HEK293 (cell line): ENCODE measurements at regions not wholly inside any gene's neighbourhood (a gene's known extent, or its start where the extent isn't known, plus 50 kb on each side); places are given as distances from the start of the nearest gene placed in this dataset.

ENCODE experiments used
- RBAK ChIP-seq: fragments of 450-650 bp; formaldehyde crosslinking; IDR thresholded peaks from 2 replicates; pipeline ENCODE4 v1.5.1; 2016; ENCODE audit warnings: missing biosample characterization, missing genetic modification characterization
- ZBTB20 ChIP-seq: fragments of 450-650 bp; formaldehyde crosslinking; IDR thresholded peaks from 2 replicates; pipeline ENCODE4 v1.5.1; 2016; ENCODE audit warnings: missing biosample characterization, missing genetic modification characterization
- ZNF10 ChIP-seq: fragments of 450-650 bp; formaldehyde crosslinking; IDR thresholded peaks from 2 replicates; pipeline ENCODE4 v1.5.1; 2017; ENCODE audit warnings: missing biosample characterization, missing genetic modification characterization
- ZNF112 ChIP-seq: fragments of 450-650 bp; formaldehyde crosslinking; IDR thresholded peaks from 2 replicates; pipeline ENCODE4 v1.5.0; 2017; ENCODE audit warnings: missing biosample characterization, missing genetic modification characterization
- ZNF140 ChIP-seq: fragments of 450-650 bp; formaldehyde crosslinking; IDR thresholded peaks from 2 replicates; pipeline ENCODE4 v1.5.1; 2016; ENCODE audit warnings: missing biosample characterization, missing genetic modification characterization
- ZNF23 ChIP-seq: fragments of 450-650 bp; formaldehyde crosslinking; IDR thresholded peaks from 2 replicates; pipeline ENCODE4 v1.5.1; 2016; ENCODE audit warnings: missing biosample characterization, missing genetic modification characterization, borderline replicate concordance
- ZNF266 ChIP-seq: fragments of 450-650 bp; formaldehyde crosslinking; IDR thresholded peaks from 2 replicates; pipeline ENCODE4 v1.5.1; 2016; ENCODE audit warnings: missing biosample characterization, missing genetic modification characterization, low read depth
- ZNF600 ChIP-seq: fragments of 450-650 bp; formaldehyde crosslinking; IDR thresholded peaks from 2 replicates; pipeline ENCODE4 v1.5.1; 2016; ENCODE audit warnings: missing biosample characterization, missing genetic modification characterization
- TF ChIP-seq, protein P1 (sequence below): fragments of 450-650 bp; formaldehyde crosslinking; IDR thresholded peaks from 2 replicates; pipeline ENCODE4 v1.5.1; 2016; ENCODE audit warnings: missing biosample characterization, missing genetic modification characterization
- TF ChIP-seq, protein P2 (sequence below): fragments of 450-650 bp; formaldehyde crosslinking; IDR thresholded peaks from 2 replicates; pipeline ENCODE4 v1.5.1; 2016; ENCODE audit warnings: missing biosample characterization, missing genetic modification characterization
- TF ChIP-seq, protein P3 (sequence below): fragments of 450-650 bp; formaldehyde crosslinking; IDR thresholded peaks from 2 replicates; pipeline ENCODE4 v1.5.1; 2016; ENCODE audit warnings: missing biosample characterization, missing genetic modification characterization
- TF ChIP-seq, protein P4 (sequence below): fragments of 450-650 bp; formaldehyde crosslinking; IDR thresholded peaks from 2 replicates; pipeline ENCODE4 v1.5.1; 2016; ENCODE audit warnings: missing biosample characterization, missing genetic modification characterization
- TF ChIP-seq, protein P5 (sequence below): fragments of 450-650 bp; formaldehyde crosslinking; optimal IDR thresholded peaks from 2 replicates; pipeline ENCODE3; 2016; ENCODE audit warnings: missing biosample characterization, mild to moderate bottlenecking, missing genetic modification characterization

DNA sequence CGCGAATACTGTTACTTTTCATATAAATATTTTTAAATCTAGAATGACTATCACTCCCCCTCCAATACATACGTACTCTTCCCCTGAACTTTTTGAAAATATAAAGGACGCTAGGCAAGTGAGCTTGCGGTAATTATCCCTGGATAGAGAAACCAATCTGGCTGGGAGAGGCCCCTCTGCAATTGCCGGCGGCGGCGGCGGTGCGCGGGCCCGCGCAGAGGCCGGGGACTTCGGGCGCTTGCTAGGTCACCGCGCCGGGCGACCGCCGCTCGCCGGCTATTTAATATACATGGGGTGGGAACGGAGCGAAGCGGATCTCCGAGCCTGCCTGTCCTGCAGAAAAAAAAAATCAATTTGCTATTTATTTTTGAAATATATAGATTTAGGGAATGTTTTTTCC lies 416.3 kb upstream of the ESRRG start:
- TF ChIP-seq, protein P1, sequence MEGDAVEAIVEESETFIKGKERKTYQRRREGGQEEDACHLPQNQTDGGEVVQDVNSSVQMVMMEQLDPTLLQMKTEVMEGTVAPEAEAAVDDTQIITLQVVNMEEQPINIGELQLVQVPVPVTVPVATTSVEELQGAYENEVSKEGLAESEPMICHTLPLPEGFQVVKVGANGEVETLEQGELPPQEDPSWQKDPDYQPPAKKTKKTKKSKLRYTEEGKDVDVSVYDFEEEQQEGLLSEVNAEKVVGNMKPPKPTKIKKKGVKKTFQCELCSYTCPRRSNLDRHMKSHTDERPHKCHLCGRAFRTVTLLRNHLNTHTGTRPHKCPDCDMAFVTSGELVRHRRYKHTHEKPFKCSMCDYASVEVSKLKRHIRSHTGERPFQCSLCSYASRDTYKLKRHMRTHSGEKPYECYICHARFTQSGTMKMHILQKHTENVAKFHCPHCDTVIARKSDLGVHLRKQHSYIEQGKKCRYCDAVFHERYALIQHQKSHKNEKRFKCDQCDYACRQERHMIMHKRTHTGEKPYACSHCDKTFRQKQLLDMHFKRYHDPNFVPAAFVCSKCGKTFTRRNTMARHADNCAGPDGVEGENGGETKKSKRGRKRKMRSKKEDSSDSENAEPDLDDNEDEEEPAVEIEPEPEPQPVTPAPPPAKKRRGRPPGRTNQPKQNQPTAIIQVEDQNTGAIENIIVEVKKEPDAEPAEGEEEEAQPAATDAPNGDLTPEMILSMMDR: no peak
- TF ChIP-seq ZNF266 (tag by site-specific recombination) (no peak), ZBTB20 (no peak), ZNF23 (no peak), ZNF600 (no peak), ZNF10 (tag by site-specific recombination) (no peak), ZNF112 (tag by site-specific recombination) (no peak), RBAK (no peak), ZNF140 (no peak)
- TF ChIP-seq, protein P2, sequence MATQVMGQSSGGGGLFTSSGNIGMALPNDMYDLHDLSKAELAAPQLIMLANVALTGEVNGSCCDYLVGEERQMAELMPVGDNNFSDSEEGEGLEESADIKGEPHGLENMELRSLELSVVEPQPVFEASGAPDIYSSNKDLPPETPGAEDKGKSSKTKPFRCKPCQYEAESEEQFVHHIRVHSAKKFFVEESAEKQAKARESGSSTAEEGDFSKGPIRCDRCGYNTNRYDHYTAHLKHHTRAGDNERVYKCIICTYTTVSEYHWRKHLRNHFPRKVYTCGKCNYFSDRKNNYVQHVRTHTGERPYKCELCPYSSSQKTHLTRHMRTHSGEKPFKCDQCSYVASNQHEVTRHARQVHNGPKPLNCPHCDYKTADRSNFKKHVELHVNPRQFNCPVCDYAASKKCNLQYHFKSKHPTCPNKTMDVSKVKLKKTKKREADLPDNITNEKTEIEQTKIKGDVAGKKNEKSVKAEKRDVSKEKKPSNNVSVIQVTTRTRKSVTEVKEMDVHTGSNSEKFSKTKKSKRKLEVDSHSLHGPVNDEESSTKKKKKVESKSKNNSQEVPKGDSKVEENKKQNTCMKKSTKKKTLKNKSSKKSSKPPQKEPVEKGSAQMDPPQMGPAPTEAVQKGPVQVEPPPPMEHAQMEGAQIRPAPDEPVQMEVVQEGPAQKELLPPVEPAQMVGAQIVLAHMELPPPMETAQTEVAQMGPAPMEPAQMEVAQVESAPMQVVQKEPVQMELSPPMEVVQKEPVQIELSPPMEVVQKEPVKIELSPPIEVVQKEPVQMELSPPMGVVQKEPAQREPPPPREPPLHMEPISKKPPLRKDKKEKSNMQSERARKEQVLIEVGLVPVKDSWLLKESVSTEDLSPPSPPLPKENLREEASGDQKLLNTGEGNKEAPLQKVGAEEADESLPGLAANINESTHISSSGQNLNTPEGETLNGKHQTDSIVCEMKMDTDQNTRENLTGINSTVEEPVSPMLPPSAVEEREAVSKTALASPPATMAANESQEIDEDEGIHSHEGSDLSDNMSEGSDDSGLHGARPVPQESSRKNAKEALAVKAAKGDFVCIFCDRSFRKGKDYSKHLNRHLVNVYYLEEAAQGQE: no peak
- TF ChIP-seq, protein P3, sequence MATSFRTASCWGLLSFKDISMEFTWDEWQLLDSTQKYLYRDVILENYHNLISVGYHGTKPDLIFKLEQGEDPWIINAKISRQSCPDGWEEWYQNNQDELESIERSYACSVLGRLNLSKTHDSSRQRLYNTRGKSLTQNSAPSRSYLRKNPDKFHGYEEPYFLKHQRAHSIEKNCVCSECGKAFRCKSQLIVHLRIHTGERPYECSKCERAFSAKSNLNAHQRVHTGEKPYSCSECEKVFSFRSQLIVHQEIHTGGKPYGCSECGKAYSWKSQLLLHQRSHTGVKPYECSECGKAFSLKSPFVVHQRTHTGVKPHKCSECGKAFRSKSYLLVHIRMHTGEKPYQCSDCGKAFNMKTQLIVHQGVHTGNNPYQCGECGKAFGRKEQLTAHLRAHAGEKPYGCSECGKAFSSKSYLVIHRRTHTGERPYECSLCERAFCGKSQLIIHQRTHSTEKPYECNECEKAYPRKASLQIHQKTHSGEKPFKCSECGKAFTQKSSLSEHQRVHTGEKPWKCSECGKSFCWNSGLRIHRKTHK (tag by site-specific recombination): no peak
- TF ChIP-seq, protein P4, sequence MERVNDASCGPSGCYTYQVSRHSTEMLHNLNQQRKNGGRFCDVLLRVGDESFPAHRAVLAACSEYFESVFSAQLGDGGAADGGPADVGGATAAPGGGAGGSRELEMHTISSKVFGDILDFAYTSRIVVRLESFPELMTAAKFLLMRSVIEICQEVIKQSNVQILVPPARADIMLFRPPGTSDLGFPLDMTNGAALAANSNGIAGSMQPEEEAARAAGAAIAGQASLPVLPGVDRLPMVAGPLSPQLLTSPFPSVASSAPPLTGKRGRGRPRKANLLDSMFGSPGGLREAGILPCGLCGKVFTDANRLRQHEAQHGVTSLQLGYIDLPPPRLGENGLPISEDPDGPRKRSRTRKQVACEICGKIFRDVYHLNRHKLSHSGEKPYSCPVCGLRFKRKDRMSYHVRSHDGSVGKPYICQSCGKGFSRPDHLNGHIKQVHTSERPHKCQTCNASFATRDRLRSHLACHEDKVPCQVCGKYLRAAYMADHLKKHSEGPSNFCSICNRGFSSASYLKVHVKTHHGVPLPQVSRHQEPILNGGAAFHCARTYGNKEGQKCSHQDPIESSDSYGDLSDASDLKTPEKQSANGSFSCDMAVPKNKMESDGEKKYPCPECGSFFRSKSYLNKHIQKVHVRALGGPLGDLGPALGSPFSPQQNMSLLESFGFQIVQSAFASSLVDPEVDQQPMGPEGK (tag by site-specific recombination): no peak
- TF ChIP-seq, protein P5, sequence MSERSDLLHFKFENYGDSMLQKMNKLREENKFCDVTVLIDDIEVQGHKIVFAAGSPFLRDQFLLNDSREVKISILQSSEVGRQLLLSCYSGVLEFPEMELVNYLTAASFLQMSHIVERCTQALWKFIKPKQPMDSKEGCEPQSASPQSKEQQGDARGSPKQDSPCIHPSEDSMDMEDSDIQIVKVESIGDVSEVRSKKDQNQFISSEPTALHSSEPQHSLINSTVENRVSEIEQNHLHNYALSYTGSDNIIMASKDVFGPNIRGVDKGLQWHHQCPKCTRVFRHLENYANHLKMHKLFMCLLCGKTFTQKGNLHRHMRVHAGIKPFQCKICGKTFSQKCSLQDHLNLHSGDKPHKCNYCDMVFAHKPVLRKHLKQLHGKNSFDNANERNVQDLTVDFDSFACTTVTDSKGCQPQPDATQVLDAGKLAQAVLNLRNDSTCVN (tag by site-specific recombination): no peak
